ENCODE measurements at regions not wholly inside any gene's neighbourhood (a gene's known extent, or its start where the extent isn't known, plus 50 kb on each side); places are given as distances from the start of the nearest gene placed in this dataset.

DNA sequence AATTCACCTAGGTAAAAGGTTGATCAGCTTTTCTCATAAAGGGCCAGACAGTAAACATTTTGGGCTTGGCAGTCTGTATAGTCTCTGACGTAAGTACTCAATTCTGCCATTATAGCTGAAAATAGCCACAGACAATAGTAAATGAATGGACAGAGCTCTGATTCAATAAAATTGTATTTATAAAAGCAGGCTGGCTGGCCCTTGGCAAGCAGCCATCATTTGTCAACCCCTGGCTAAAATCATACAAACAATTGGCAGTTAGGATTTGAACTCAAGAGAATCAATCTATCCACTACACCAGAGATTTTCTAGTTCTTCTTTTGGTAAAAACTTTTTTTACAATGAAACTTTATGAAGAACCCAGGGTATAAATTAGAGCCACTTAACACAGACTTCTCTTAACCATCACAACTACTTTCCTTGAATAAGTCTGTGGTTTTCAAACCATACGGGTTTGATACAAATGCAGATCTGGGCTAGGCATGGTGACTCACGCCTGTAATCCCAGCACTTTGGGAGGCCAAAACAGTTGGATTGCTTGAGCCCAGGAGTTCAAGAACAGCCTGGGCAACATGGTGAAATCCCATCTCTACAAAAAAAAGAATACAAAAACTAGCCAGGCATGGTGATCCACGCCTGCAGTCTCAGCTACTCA lies 124.5 kb downstream of the SLC16A9 start:
- Histone ChIP-seq H3K9me3 (no peaks in the 10 kb centered on the region), H4K20me1 (ENCODE audit: insufficient read depth) (no peaks in the 10 kb centered on the region), H3K27ac (ENCODE audit: low read depth in 2 of 2, low read length in 1 of 2) (peak overlapping the region; percentile 62 to 76; a peak in 3 of 4 replicates), H3K4me2 (peak overlapping the region; percentile 44), H3K4me3 (ENCODE audit: low read depth in 2 of 2, low read length in 1 of 2) (no peak overlapping the region), H3K36me3 (replicated peaks in 1 of 2; ENCODE audit: control insufficient read depth in 1 of 2, insufficient read depth in 2 of 2, low read length in 1 of 2) (no peaks in the 10 kb centered on the region), H3K79me2 (ENCODE audit: insufficient read depth) (no peaks in the 10 kb centered on the region), H3K9me2 (no peaks in the 10 kb centered on the region), H3K9ac (no peak overlapping the region), H2AFZ (ENCODE audit: low read depth) (peak overlapping the region; percentile 18; the same call in 1 of the 2 replicates), H3K4me1 (ENCODE audit: control insufficient read depth in 1 of 2, insufficient read depth in 2 of 2, low read depth in 1 of 2, low read length in 1 of 2) (peaks cover 7 to 17% of the 10 kb centered on the region in 2 experiments; a peak in 3 of 4 replicates), H3K27me3 (ENCODE audit: insufficient read depth) (no peaks in the 10 kb centered on the region), H3F3A (replicated peaks; ENCODE audit: insufficient read depth) (peaks cover 11% of the 10 kb centered on the region)
- WGBS (ENCODE audit: low lambda C conversion rate): 37% methylated on average over 4 of the region's 4 CpGs
- DNase-seq: peak; percentile 29
- ChIA-PET CTCF (interaction anchor here (1.2 to 2.6 kb wide), 7 partner anchors 20 to 633 kb away, joined by 3 to 8 read pairs (median 4); no protein-coding TSS in a partner anchor), POLR2A (no interaction called here)
- 0 out of 2 replicates have a peak, but pooled peaks have one; percentile 46 for TF ChIP-seq RCOR1 (IDR thresholded peaks at IDR 0.05; ENCODE audit: low read length)
- peak in 1 of 2 experiments; percentile 70; a peak in 2 of 4 replicates for TF ChIP-seq EP300 (IDR thresholded peaks at IDR 0.05; ENCODE audit: borderline replicate concordance in 1 of 2, low read depth in 1 of 2, low read length in 1 of 2)
- 0 out of 2 replicates have a peak, but pooled peaks have one; percentile 32 for TF ChIP-seq POLR2AphosphoS5 (IDR thresholded peaks at IDR 0.05; ENCODE audit: low read depth, low read length)
- no peak for TF ChIP-seq EZH2phosphoT487 (IDR thresholded peaks at IDR 0.05; ENCODE audit: borderline replicate concordance, low read depth)
- no peak for TF ChIP-seq ELF1 (IDR thresholded peaks at IDR 0.05)
- TF ChIP-seq TAF1 (IDR thresholded peaks at IDR 0.05; ENCODE audit: borderline replicate concordance, low read depth, low read length): no peak
- TF ChIP-seq, protein P1, sequence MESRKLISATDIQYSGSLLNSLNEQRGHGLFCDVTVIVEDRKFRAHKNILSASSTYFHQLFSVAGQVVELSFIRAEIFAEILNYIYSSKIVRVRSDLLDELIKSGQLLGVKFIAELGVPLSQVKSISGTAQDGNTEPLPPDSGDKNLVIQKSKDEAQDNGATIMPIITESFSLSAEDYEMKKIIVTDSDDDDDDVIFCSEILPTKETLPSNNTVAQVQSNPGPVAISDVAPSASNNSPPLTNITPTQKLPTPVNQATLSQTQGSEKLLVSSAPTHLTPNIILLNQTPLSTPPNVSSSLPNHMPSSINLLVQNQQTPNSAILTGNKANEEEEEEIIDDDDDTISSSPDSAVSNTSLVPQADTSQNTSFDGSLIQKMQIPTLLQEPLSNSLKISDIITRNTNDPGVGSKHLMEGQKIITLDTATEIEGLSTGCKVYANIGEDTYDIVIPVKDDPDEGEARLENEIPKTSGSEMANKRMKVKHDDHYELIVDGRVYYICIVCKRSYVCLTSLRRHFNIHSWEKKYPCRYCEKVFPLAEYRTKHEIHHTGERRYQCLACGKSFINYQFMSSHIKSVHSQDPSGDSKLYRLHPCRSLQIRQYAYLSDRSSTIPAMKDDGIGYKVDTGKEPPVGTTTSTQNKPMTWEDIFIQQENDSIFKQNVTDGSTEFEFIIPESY (IDR thresholded peaks at IDR 0.05; ENCODE audit: borderline replicate concordance, low read depth): no peak
- no peak for TF ChIP-seq RFX5 (IDR thresholded peaks at IDR 0.05; ENCODE audit: low read length)
- TF ChIP-seq, protein P2, sequence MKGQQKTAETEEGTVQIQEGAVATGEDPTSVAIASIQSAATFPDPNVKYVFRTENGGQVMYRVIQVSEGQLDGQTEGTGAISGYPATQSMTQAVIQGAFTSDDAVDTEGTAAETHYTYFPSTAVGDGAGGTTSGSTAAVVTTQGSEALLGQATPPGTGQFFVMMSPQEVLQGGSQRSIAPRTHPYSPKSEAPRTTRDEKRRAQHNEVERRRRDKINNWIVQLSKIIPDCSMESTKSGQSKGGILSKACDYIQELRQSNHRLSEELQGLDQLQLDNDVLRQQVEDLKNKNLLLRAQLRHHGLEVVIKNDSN (IDR thresholded peaks at IDR 0.05; ENCODE audit: borderline replicate concordance, low read depth): no peak
- TF ChIP-seq MEF2A (IDR thresholded peaks at IDR 0.05; ENCODE audit: borderline replicate concordance, low read depth): peak; percentile 77; the same call in 1 of the 2 replicates
- peak; percentile 26; the same call in 1 of the 2 replicates for TF ChIP-seq JUND (IDR thresholded peaks at IDR 0.05)
- peak; percentile 77; the same call in 1 of the 2 replicates for TF ChIP-seq NFIC (IDR thresholded peaks at IDR 0.05; ENCODE audit: borderline replicate concordance)
- TF ChIP-seq TCF12 (IDR thresholded peaks at IDR 0.05): peak; percentile 61; the same call in 1 of the 2 replicates
- TF ChIP-seq, protein P3, sequence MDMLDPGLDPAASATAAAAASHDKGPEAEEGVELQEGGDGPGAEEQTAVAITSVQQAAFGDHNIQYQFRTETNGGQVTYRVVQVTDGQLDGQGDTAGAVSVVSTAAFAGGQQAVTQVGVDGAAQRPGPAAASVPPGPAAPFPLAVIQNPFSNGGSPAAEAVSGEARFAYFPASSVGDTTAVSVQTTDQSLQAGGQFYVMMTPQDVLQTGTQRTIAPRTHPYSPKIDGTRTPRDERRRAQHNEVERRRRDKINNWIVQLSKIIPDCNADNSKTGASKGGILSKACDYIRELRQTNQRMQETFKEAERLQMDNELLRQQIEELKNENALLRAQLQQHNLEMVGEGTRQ (IDR thresholded peaks at IDR 0.05; ENCODE audit: borderline replicate concordance, low read depth, low read length): no peak
- TF ChIP-seq FOSL2 (IDR thresholded peaks at IDR 0.05; ENCODE audit: borderline replicate concordance, low read depth): peak; percentile 45; the same call in 1 of the 2 replicates
- TF ChIP-seq GATA2 (CRISPR knock-in tag; IDR thresholded peaks at IDR 0.05): no peak
- TF ChIP-seq, protein P4, sequence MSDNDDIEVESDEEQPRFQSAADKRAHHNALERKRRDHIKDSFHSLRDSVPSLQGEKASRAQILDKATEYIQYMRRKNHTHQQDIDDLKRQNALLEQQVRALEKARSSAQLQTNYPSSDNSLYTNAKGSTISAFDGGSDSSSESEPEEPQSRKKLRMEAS (IDR thresholded peaks at IDR 0.05; ENCODE audit: low read depth): no peak
- no peak; the same call in 1 of the 2 replicates for TF ChIP-seq FOXM1 (IDR thresholded peaks at IDR 0.05; ENCODE audit: low read depth)
- TF ChIP-seq NRF1 (IDR thresholded peaks at IDR 0.05; ENCODE audit: low read depth, low read length): no peak
- no peak for TF ChIP-seq FOXJ3 (CRISPR knock-in tag; IDR thresholded peaks at IDR 0.05)
- TF ChIP-seq, protein P5, sequence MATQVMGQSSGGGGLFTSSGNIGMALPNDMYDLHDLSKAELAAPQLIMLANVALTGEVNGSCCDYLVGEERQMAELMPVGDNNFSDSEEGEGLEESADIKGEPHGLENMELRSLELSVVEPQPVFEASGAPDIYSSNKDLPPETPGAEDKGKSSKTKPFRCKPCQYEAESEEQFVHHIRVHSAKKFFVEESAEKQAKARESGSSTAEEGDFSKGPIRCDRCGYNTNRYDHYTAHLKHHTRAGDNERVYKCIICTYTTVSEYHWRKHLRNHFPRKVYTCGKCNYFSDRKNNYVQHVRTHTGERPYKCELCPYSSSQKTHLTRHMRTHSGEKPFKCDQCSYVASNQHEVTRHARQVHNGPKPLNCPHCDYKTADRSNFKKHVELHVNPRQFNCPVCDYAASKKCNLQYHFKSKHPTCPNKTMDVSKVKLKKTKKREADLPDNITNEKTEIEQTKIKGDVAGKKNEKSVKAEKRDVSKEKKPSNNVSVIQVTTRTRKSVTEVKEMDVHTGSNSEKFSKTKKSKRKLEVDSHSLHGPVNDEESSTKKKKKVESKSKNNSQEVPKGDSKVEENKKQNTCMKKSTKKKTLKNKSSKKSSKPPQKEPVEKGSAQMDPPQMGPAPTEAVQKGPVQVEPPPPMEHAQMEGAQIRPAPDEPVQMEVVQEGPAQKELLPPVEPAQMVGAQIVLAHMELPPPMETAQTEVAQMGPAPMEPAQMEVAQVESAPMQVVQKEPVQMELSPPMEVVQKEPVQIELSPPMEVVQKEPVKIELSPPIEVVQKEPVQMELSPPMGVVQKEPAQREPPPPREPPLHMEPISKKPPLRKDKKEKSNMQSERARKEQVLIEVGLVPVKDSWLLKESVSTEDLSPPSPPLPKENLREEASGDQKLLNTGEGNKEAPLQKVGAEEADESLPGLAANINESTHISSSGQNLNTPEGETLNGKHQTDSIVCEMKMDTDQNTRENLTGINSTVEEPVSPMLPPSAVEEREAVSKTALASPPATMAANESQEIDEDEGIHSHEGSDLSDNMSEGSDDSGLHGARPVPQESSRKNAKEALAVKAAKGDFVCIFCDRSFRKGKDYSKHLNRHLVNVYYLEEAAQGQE (IDR thresholded peaks at IDR 0.05; ENCODE audit: low read depth, low read length): no peak
- TF ChIP-seq, protein P6, sequence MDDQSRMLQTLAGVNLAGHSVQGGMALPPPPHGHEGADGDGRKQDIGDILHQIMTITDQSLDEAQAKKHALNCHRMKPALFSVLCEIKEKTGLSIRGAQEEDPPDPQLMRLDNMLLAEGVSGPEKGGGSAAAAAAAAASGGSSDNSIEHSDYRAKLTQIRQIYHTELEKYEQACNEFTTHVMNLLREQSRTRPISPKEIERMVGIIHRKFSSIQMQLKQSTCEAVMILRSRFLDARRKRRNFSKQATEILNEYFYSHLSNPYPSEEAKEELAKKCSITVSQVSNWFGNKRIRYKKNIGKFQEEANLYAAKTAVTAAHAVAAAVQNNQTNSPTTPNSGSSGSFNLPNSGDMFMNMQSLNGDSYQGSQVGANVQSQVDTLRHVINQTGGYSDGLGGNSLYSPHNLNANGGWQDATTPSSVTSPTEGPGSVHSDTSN (IDR thresholded peaks at IDR 0.05): peak; percentile 62
- TF ChIP-seq RAD21 (IDR thresholded peaks at IDR 0.05; ENCODE audit: low read length): no peak; the same call in 1 of the 2 replicates
- no peak for TF ChIP-seq GABPA (IDR thresholded peaks at IDR 0.05; ENCODE audit: low read depth)
- TF ChIP-seq SMC3 (IDR thresholded peaks at IDR 0.05; ENCODE audit: low read depth, low read length): no peak
- TF ChIP-seq MXI1 (IDR thresholded peaks at IDR 0.05; ENCODE audit: low read depth, low read length): no peak

All from SK-N-SH (cell line).